Smooth muscle cell (in vitro differentiated cells): ENCODE measurements at regions not wholly inside any gene's neighbourhood (a gene's known extent, or its start where the extent isn't known, plus 50 kb on each side); places are given as distances from the start of the nearest gene placed in this dataset.

Experiments
- DNase-seq: peaks from one replicate; lab custom pipeline; 2025; ENCODE audit not compliant: unreplicated experiment; lab: John Stamatoyannopoulos, UW
- H2AFZ ChIP-seq: fragments of 200-600 bp; sonication (generic); 2 replicates; pipeline ENCODE4 v1.6.0; 2016; ENCODE audit warnings: antibody characterized with exemption, low read depth, mild to moderate bottlenecking
- H3F3A ChIP-seq: fragments of 200-600 bp; sonication (generic); 2 replicates; pipeline ENCODE4 v1.6.0; 2017; ENCODE audit warnings: antibody characterized with exemption, low read depth
- H3K27ac ChIP-seq: fragments of 200-600 bp; sonication (generic); 2 replicates; pipeline ENCODE4 v1.5.1; 2016; ENCODE audit warnings: low read depth, mild to moderate bottlenecking
- H3K27me3 ChIP-seq: fragments of 200-600 bp; sonication (generic); 2 replicates; pipeline ENCODE4 v1.6.1; 2016; ENCODE audit warnings: low read depth, mild to moderate bottlenecking
- H3K36me3 ChIP-seq: fragments of 200-600 bp; sonication (generic); 2 replicates; pipeline ENCODE4 v1.5.1; 2016; ENCODE audit warnings: low read depth
- H3K4me1 ChIP-seq: fragments of 200-600 bp; sonication (generic); 2 replicates; pipeline ENCODE4 v1.5.1; 2016; ENCODE audit warnings: low read depth
- H3K4me2 ChIP-seq: fragments of 200-600 bp; sonication (generic); 2 replicates; pipeline ENCODE4 v1.6.0; 2016; ENCODE audit warnings: mild to moderate bottlenecking
- H3K4me3 ChIP-seq: fragments of 200-600 bp; sonication (generic); 2 replicates; pipeline ENCODE4 v1.5.1; 2016; ENCODE audit warnings: mild to moderate bottlenecking
- H3K79me2 ChIP-seq: fragments of 200-600 bp; sonication (generic); 2 replicates; pipeline ENCODE4 v1.6.0; 2016; ENCODE audit warnings: low read depth, mild to moderate bottlenecking
- H3K9ac ChIP-seq: fragments of 200-600 bp; sonication (generic); 2 replicates; pipeline ENCODE4 v1.6.0; 2016; ENCODE audit warnings: low read depth
- H3K9me3 ChIP-seq: fragments of 200-600 bp; sonication (generic); replicated peaks from 2 replicates; pipeline ENCODE4 v1.5.1; 2016; ENCODE audit warnings: low read depth
- H4K20me1 ChIP-seq: fragments of 200-600 bp; sonication (generic); 2 replicates; pipeline ENCODE4 v1.6.0; 2016; ENCODE audit warnings: low read depth
- WGBS: methylation state at CpG from one replicate; pipeline ENCODE4 v1.1.7; 2016; ENCODE audit warnings: low lambda C conversion rate; 5-methylcytosine and 5-hydroxymethylcytosine counted together
- TF ChIP-seq, protein P1 (sequence below): fragments of 200-600 bp; sonication (generic); IDR thresholded peaks from 2 replicates; pipeline ENCODE4 v1.5.1; 2017; ENCODE audit warnings: borderline replicate concordance, mild to moderate bottlenecking, antibody characterized with exemption; ENCODE audit not compliant: insufficient read depth, poor library complexity, severe bottlenecking

DNA sequence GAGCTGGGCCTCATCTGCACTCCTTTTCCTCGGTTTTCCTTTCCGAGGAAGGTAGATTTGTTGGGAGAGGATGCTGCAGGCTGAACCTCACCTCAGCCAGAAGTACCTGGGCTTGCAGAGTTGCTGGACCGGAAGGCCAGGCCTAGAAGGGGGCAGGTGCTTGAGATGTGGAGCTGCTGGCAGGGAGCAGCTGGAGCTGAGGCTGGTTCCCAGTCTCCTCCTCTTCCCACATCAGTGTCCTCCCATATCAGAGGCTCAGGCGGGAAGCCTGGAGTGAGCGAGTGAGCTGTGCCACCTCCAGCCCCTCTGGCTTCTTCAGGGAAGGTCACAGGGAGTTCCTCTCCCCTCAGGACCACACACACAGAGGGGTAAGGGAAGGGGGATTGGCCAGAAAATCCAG is 259.4 kb downstream of the GADD45G start:
- no peaks in the 10 kb centered on the region for H3K36me3 ChIP-seq
- no peaks in the 10 kb centered on the region for H3K4me1 ChIP-seq
- 84% methylated on average over 5 of the region's 5 CpGs for WGBS
- TF ChIP-seq, protein P1, sequence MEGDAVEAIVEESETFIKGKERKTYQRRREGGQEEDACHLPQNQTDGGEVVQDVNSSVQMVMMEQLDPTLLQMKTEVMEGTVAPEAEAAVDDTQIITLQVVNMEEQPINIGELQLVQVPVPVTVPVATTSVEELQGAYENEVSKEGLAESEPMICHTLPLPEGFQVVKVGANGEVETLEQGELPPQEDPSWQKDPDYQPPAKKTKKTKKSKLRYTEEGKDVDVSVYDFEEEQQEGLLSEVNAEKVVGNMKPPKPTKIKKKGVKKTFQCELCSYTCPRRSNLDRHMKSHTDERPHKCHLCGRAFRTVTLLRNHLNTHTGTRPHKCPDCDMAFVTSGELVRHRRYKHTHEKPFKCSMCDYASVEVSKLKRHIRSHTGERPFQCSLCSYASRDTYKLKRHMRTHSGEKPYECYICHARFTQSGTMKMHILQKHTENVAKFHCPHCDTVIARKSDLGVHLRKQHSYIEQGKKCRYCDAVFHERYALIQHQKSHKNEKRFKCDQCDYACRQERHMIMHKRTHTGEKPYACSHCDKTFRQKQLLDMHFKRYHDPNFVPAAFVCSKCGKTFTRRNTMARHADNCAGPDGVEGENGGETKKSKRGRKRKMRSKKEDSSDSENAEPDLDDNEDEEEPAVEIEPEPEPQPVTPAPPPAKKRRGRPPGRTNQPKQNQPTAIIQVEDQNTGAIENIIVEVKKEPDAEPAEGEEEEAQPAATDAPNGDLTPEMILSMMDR, result no peak
- no peak for DNase-seq
- H3K27ac ChIP-seq, result no peak overlapping the region
- no peaks in the 10 kb centered on the region for H3K9me3 ChIP-seq
- no peaks in the 10 kb centered on the region for H3K27me3 ChIP-seq
- no peaks in the 10 kb centered on the region for H3K79me2 ChIP-seq
- H3K9ac ChIP-seq, result no peak overlapping the region
- no peak overlapping the region for H3K4me3 ChIP-seq
- H2AFZ ChIP-seq, result no peak overlapping the region
- H3F3A ChIP-seq, result no peaks in the 10 kb centered on the region
- H4K20me1 ChIP-seq, result no peaks in the 10 kb centered on the region
- no peak overlapping the region for H3K4me2 ChIP-seq

DNA sequence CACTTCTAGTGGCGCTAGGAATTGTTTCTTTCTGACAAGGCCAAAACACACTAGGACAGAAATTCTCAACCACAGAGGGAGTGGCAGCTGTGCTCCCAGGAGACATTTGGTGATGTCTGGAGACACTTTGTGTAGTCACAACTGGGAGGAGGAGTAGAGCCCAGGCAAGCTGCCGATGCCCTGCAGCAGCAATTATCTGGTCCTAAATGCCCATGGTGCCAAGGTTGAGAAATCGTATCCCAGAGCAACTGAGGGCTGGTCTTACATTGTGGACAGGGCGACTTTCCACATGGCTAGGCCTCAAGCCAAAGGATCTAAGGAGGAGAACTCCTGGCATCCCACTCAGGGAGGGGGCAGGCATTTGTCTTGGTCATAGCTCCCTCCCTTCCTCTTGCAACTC is 259.9 kb downstream of the GADD45G start:
- no peak for DNase-seq
- H3K4me1 ChIP-seq, result no peaks in the 10 kb centered on the region

DNA sequence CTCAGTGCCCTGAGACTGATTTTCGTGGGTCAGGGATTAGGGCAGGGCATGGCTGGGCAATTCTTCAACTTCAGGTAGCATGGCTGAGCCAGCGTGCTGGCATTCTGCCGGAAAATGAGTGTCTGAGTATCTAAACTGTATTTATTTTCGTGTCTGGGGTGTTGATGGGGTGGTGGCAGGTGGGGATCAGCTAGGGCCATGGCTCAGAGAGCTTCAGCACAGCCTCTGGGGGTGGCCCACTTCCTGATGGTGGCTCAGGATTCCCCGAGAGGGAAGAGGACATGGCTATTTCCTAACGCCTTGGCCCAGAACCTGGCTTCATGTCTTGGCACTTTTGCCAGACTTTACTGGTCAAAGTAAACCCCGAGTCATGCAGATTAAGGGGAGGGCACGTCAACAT is 260.5 kb downstream of the GADD45G start:
- TF ChIP-seq, protein P1, result no peak
- no peaks in the 10 kb centered on the region for H3K36me3 ChIP-seq
- H3K4me1 ChIP-seq, result no peaks in the 10 kb centered on the region
- no peaks in the 10 kb centered on the region for H4K20me1 ChIP-seq
- no peak overlapping the region for H3K27ac ChIP-seq
- H3K9me3 ChIP-seq, result no peaks in the 10 kb centered on the region
- no peak overlapping the region for H3K4me3 ChIP-seq
- H3K79me2 ChIP-seq, result no peaks in the 10 kb centered on the region
- 95% methylated on average over 8 of the region's 8 CpGs for WGBS
- no peak overlapping the region for H3K9ac ChIP-seq
- H3F3A ChIP-seq, result no peaks in the 10 kb centered on the region
- H3K27me3 ChIP-seq, result no peaks in the 10 kb centered on the region
- no peak overlapping the region for H2AFZ ChIP-seq
- H3K4me2 ChIP-seq, result no peak overlapping the region
- DNase-seq, result no peak

More for the DNA sequence above, 259.9 kb downstream of the GADD45G start:
- no peaks in the 10 kb centered on the region for H3K27me3 ChIP-seq
- H3K4me3 ChIP-seq, result no peak overlapping the region
- H3F3A ChIP-seq, result no peaks in the 10 kb centered on the region
- no peak overlapping the region for H3K9ac ChIP-seq
- TF ChIP-seq, protein P1, result no peak
- H2AFZ ChIP-seq, result no peak overlapping the region
- H3K4me2 ChIP-seq, result no peak overlapping the region
- no peaks in the 10 kb centered on the region for H4K20me1 ChIP-seq
- H3K27ac ChIP-seq, result no peak overlapping the region
- WGBS, result 91% methylated on average over 4 of the region's 4 CpGs
- no peaks in the 10 kb centered on the region for H3K36me3 ChIP-seq
- H3K9me3 ChIP-seq, result no peaks in the 10 kb centered on the region
- no peaks in the 10 kb centered on the region for H3K79me2 ChIP-seq

DNA sequence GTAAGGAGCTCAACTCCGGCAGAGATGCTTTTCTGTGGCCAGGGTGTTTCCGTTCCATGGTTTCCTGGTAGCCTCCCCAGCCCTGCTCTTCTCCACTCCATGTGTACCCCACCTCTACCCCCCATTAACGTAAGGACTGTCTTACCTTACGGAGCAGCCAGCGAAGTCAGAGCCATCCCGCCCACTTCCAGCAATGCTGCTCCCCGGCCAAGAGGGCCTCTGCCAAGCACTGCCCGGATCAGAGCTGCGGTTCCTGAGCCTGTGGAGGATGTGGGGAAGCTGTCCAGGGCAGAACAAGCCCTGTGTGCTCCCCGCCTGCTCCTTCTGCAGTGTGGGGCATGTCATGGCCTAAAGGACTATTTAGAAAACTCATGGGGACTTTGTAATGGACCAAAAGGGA is 261.2 kb downstream of the GADD45G start:
- WGBS, result 98% methylated on average over 10 of the region's 10 CpGs
- TF ChIP-seq, protein P1, result no peak

More for the DNA sequence above, 261.2 kb downstream of the GADD45G start:
- no peak overlapping the region for H2AFZ ChIP-seq
- H3K9me3 ChIP-seq, result no peaks in the 10 kb centered on the region
- H3K36me3 ChIP-seq, result no peaks in the 10 kb centered on the region
- H3K4me1 ChIP-seq, result no peaks in the 10 kb centered on the region
- no peaks in the 10 kb centered on the region for H3F3A ChIP-seq
- no peak overlapping the region for H3K4me3 ChIP-seq
- H3K9ac ChIP-seq, result no peak overlapping the region
- H3K27me3 ChIP-seq, result no peaks in the 10 kb centered on the region
- H3K4me2 ChIP-seq, result no peak overlapping the region
- H3K27ac ChIP-seq, result no peak overlapping the region
- DNase-seq, result no peak
- no peaks in the 10 kb centered on the region for H3K79me2 ChIP-seq
- no peaks in the 10 kb centered on the region for H4K20me1 ChIP-seq
